Epithelial cell of proximal tubule (primary cell): ENCODE measurements at regions not wholly inside any gene's neighbourhood (a gene's known extent, or its start where the extent isn't known, plus 50 kb on each side); places are given as distances from the start of the nearest gene placed in this dataset.

Experiments used
- DNase-seq: peaks from one replicate; pipeline ENCODE4 v3.0.0-alpha.2; 2011; ENCODE audit warnings: low read depth
- H3K4me3 ChIP-seq: 2 replicates; pipeline ENCODE4 v1.5.1; 2011; ENCODE audit warnings: low read depth, mild to moderate bottlenecking, low read length
- TF ChIP-seq, protein P1 (sequence below): conservative IDR thresholded peaks from 2 replicates; pipeline ENCODE4 v1.5.1; 2012; ENCODE audit warnings: low read depth, mild to moderate bottlenecking, low read length

DNA sequence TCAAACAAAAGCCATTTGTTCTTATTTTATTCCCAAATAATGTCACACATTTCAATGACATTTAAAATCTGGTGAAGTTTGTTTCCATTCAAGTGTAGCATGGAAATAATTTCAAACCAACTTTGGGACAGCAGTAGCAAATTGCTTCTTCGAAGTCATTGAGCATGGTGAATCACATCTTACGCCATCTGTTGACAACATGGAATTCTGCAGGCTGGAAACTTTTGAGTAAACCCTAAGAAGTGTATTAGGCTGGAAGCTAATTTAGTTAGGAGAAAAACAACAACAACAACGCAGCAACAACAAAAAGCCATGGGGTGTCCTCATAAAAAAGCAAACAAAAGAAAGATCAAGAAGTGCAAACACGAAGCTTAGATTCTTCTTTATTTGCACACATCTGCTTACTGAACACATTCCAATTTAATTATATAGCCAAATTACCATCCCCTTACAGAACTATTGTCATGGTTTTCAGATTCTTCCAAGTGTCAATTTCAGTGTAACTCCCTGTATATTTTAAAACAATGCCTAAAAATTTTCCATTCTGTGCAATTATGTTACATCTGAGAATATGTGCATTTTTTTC is 659.0 kb upstream of the CDH7 start:
- TF ChIP-seq, protein P1, sequence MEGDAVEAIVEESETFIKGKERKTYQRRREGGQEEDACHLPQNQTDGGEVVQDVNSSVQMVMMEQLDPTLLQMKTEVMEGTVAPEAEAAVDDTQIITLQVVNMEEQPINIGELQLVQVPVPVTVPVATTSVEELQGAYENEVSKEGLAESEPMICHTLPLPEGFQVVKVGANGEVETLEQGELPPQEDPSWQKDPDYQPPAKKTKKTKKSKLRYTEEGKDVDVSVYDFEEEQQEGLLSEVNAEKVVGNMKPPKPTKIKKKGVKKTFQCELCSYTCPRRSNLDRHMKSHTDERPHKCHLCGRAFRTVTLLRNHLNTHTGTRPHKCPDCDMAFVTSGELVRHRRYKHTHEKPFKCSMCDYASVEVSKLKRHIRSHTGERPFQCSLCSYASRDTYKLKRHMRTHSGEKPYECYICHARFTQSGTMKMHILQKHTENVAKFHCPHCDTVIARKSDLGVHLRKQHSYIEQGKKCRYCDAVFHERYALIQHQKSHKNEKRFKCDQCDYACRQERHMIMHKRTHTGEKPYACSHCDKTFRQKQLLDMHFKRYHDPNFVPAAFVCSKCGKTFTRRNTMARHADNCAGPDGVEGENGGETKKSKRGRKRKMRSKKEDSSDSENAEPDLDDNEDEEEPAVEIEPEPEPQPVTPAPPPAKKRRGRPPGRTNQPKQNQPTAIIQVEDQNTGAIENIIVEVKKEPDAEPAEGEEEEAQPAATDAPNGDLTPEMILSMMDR = peak; percentile 79
- DNase-seq = peak; percentile 3
- no peak overlapping the region for H3K4me3 ChIP-seq

DNA sequence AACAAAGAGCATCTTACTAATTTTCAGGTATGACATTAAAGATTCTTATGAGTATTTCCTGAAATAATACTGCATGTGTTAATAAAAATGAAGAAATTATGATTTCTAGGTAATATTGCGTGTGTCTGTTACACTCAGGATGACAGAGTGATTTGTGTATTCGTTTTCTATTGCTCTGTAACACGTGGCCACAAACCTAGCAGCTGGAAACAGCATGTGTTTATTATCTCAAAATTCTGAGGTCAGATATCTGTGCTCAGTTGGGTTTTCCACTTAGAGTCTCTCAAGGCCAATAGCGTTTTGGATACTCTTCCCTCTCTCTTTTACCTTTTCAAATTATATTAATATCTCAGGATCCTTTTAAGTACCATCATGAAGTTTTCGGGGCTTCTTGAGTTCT is 667.9 kb upstream of the CDH7 start:
- no peak for DNase-seq
- TF ChIP-seq, protein P1 = no peak

DNA sequence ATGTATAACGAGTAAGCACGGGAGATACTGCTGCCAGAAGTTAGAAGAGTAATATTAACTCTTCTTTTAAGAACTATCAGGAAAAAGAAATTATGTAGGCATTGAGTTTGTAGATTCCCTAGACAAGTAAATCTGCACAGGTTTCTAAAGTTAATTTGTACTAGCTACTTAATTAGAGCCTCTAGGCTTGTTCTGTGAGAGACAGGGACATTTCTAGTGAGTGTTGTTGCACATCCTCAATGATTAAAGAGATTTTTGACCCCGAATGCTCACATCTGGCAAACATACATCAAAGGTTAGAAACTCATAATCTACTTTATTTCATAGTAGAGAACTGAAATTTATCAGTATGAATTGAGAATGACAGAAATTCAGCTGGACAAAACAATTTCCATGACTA is 669.0 kb upstream of the CDH7 start:
- TF ChIP-seq, protein P1 = no peak
- no peak for DNase-seq
- H3K4me3 ChIP-seq = no peak overlapping the region

More for the DNA sequence above, 667.9 kb upstream of the CDH7 start:
- no peak overlapping the region for H3K4me3 ChIP-seq

DNA sequence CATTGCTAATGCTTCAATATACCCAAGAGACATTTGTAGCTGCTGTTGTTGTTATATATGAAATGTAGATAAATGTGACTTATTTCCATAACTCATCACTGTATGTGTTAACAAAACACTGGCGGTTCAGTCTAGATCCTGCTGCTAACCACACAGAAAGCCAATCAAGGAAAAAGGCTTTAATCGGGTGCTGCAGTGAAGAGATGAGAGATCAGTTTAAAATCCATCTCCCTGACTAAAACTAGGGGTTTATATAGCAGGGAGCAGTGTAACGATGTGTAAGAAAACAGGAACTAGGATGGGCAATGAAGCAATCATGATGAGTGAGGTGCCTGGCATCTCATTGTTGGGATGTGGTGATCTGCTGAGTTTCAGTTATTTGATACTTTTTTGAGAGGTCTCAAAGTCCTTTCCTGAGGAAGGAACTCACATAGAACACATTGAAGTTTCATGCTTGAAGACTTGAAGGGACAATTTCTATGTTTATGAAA is 677.7 kb upstream of the CDH7 start:
- TF ChIP-seq, protein P1 = no peak
- no peak for DNase-seq

DNA sequence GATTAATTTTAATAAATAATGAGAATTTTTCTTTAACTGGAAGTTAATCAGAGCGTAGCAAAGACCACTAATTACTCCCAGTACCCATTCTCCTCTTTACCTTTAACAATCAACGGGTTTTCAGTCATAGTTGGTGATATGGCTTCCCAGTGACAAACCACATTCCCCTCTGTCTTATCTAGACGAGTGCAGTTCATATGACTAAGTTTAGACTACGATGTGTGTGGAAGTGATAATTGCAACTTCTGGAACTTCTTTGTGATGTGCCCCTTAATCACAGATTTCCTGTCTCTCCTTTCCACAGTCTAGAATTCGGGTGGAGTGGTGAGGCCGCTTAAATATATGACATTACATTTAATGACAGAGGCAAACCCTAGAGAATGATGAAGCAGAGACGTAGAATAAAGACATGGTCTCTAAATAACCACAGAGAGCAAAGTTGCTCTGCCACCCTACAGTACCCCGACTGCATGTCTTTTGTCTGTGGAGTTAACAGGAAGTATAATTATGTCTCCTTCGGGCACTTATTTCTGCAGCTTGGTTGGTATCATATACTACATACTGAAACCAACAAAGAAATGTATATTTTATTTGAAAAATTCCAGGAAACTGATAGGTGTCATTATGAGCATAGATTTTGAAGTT is 693.3 kb upstream of the CDH7 start:
- no peak overlapping the region for H3K4me3 ChIP-seq
- TF ChIP-seq, protein P1 = no peak
- DNase-seq = no peak

More for the DNA sequence above, 677.7 kb upstream of the CDH7 start:
- H3K4me3 ChIP-seq = no peak overlapping the region

DNA sequence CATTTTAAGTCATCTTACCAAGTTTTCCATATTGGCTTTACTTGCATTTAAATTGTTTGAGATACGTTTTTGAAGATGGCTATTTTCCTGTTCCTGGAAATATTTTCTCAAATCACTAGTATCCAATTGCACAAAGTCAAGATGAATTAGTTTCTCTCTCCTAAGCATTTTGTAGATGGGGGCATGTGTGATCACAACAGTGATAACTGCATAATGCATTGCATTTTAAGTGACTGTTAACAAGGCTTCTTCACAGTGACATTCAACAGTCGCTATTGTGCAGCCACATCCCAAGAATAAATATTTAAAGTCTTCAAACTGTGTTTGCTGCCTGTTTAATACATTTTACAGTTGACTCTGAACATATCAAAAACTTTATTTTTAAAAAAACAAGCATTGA is 694.2 kb upstream of the CDH7 start:
- DNase-seq = no peak
- H3K4me3 ChIP-seq = no peak overlapping the region
- TF ChIP-seq, protein P1 = no peak

DNA sequence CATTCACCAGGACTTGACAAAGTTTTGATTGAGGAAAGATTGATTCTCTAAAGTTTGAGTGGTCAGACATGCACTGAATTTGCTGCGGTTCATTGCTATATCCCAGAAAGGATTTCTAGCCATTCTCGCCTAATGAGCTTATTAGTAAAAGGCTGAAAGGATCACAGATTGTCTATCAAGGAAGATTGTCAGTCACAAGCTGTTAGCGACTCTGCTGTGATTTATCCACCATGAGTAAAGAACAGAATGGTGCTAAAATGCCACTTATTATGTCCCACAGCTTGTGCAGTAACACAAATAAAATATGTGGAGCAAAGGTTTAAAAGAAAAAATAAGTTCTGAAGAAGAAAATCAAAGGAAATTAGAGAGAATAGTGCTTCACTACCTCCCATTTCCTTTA is 701.2 kb upstream of the CDH7 start:
- TF ChIP-seq, protein P1 = no peak
- DNase-seq = no peak
- H3K4me3 ChIP-seq = no peak overlapping the region
